GM12875 (cell line): ENCODE measurements at regions not wholly inside any gene's neighbourhood (a gene's known extent, or its start where the extent isn't known, plus 50 kb on each side); places are given as distances from the start of the nearest gene placed in this dataset.

ENCODE experiments used
- H3K4me3 ChIP-seq: one replicate; pipeline ENCODE4 v1.5.1; 2011; ENCODE audit warnings: low read depth, low read length, control low read depth
- CTCF ChIP-seq: IDR thresholded peaks from 2 replicates; pipeline ENCODE4 v1.5.1; 2011; ENCODE audit warnings: low read depth, mild to moderate bottlenecking, control low read depth, inconsistent platforms, low read length, moderate library complexity, borderline replicate concordance; ENCODE audit not compliant: insufficient read depth

- H3K4me3 ChIP-seq, result no peak overlapping the region
- no peak for TF ChIP-seq CTCF
These were observed 88.3 kb upstream of the HTR1E start for GRCh38 chr6:86848986-86849385.

- TF ChIP-seq CTCF, result no peak
- no peak overlapping the region for H3K4me3 ChIP-seq
These were observed 104.6 kb upstream of the HTR1E start for GRCh38 chr6:86832686-86833085.

- no peak for TF ChIP-seq CTCF
- no peak overlapping the region for H3K4me3 ChIP-seq
These were observed 111.9 kb upstream of the HTR1E start for GRCh38 chr6:86825436-86825835.

- no peak for TF ChIP-seq CTCF
- H3K4me3 ChIP-seq, result no peak overlapping the region
These were observed 114.6 kb upstream of the HTR1E start for GRCh38 chr6:86822747-86823146.

- H3K4me3 ChIP-seq, result no peak overlapping the region
- TF ChIP-seq CTCF, result no peak
These were observed 116.6 kb upstream of the HTR1E start for GRCh38 chr6:86820750-86821149.

GRCh38 chr6:86793649-86794048 lies 143.7 kb upstream of the HTR1E start:
- no peak overlapping the region for H3K4me3 ChIP-seq
- TF ChIP-seq CTCF, result no peak

GRCh38 chr6:86791476-86791875 lies 145.9 kb upstream of the HTR1E start:
- H3K4me3 ChIP-seq, result no peak overlapping the region
- no peak for TF ChIP-seq CTCF
